ENCODE measurements at regions not wholly inside any gene's neighbourhood (a gene's known extent, or its start where the extent isn't known, plus 50 kb on each side); places are given as distances from the start of the nearest gene placed in this dataset.
"Not testable (repeated sequence)": the region's sequence is repeated elsewhere in the genome, so short reads cannot be mapped to it uniquely, and the experiment has no call there.

- 29 to 36% methylated on average over 4 of the region's 4 CpGs for WGBS, 2 donors
- intact Hi-C loops (cut with DNase I; ENCODE audit: low total_unique reads) = no loop called here
- no peak overlapping the region for H3K4me3 ChIP-seq (ENCODE audit: low read depth, poor library complexity, severe bottlenecking)
- TF ChIP-seq POLR2A (IDR thresholded peaks at IDR 0.05) = no peak
- TF ChIP-seq, protein P1, sequence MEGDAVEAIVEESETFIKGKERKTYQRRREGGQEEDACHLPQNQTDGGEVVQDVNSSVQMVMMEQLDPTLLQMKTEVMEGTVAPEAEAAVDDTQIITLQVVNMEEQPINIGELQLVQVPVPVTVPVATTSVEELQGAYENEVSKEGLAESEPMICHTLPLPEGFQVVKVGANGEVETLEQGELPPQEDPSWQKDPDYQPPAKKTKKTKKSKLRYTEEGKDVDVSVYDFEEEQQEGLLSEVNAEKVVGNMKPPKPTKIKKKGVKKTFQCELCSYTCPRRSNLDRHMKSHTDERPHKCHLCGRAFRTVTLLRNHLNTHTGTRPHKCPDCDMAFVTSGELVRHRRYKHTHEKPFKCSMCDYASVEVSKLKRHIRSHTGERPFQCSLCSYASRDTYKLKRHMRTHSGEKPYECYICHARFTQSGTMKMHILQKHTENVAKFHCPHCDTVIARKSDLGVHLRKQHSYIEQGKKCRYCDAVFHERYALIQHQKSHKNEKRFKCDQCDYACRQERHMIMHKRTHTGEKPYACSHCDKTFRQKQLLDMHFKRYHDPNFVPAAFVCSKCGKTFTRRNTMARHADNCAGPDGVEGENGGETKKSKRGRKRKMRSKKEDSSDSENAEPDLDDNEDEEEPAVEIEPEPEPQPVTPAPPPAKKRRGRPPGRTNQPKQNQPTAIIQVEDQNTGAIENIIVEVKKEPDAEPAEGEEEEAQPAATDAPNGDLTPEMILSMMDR (IDR thresholded peaks at IDR 0.05) = no peak
- no peak for DNase-seq (ENCODE audit: low spot score in 2 of 2)
Observed at GRCh38 chrX:52270453-52271116, 85.9 kb downstream of the MAGED4 start.

DNA sequence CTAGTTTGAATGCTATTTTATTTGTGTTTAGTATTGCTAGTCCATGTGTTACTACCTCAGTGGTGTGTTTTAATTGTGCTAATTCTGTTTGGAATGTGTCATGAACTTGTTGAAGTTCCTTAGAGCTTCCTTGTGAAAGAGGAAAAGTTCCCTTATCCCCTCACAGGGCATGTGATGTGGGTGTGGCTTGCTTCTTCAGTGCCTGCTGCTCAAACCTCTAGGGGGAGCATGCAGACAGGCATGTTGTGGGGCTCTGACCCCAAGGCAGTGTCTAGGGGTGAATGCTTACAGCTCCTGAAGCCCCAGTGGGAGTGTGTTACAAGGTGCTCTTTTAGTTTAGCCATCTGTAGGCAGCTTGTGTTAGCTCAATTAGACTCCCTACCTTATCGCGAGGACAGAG lies 86.5 kb downstream of the MAGED4 start:
- TF ChIP-seq POLR2A (IDR thresholded peaks at IDR 0.05) = no peak
- TF ChIP-seq, protein P1 (IDR thresholded peaks at IDR 0.05) = no peak
- WGBS, 2 donors = 53 to 67% methylated on average over 2 of the region's 2 CpGs
- no peak for DNase-seq (ENCODE audit: low spot score in 2 of 2)
- intact Hi-C loops (cut with DNase I; ENCODE audit: low total_unique reads) = no loop called here
- no peak overlapping the region for H3K4me3 ChIP-seq (ENCODE audit: low read depth, poor library complexity, severe bottlenecking)

- H3K4me3 ChIP-seq (ENCODE audit: low read depth, poor library complexity, severe bottlenecking) = no peak overlapping the region
- TF ChIP-seq, protein P1 (IDR thresholded peaks at IDR 0.05) = no peak
- TF ChIP-seq POLR2A (IDR thresholded peaks at IDR 0.05) = no peak
- 42 to 50% methylated on average over 8 of the region's 8 CpGs for WGBS, 2 donors
- intact Hi-C loops (cut with DNase I; ENCODE audit: low total_unique reads) = no loop called here
- DNase-seq (ENCODE audit: low spot score in 2 of 2) = no peak
Observed at GRCh38 chrX:52277666-52278065, 91.2 kb upstream of the XAGE2 start.

DNA sequence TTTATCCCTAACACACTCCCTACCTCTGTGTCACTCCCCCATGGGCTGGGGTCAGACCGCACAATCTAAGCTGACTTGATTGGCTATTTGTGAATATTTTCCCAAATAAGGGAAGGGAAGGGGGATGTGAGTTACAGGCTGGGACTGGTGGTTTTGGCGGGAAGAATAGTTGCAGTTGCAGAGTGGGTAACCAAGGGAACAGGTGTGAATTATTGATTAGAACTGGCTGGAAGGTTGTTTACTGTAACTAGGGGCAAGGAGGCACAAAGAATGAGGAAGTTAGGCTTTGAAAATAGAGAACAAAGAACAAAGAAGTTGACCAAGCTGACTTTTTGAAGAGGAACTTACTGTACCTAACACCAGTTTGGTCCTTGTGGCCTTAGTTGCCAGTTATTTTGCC lies 88.0 kb upstream of the XAGE2 start:
- intact Hi-C loops (cut with DNase I; ENCODE audit: low total_unique reads) = no loop called here
- TF ChIP-seq, protein P1 (IDR thresholded peaks at IDR 0.05) = no peak
- no peak for TF ChIP-seq POLR2A (IDR thresholded peaks at IDR 0.05)
- WGBS, 2 donors = 66 to 85% methylated on average over 2 of the region's 2 CpGs
- DNase-seq (ENCODE audit: low spot score in 2 of 2) = no peak
- no peak overlapping the region for H3K4me3 ChIP-seq (ENCODE audit: low read depth, poor library complexity, severe bottlenecking)

DNA sequence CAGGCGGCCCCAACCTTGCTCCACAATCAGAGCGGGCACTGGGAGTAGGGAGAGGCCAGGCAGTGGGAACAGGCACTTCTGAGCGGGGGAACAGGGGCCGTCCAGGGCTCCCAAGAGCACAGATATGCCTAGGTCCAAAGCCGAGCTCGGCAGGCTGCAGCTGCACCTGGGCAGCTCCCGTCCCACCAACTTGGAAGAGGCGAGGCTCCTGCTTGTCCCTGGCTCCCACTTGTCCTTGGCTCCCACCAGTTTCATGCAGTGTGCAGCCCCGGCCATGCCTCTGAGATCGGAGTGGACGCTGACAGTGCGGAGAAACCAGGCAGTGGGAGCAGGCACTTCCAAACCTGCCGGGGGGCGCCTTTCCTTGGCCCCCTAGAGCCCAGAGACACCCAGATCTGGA lies 84.0 kb upstream of the XAGE2 start:
- TF ChIP-seq, protein P1 (IDR thresholded peaks at IDR 0.05) = no peak
- no peak for TF ChIP-seq POLR2A (IDR thresholded peaks at IDR 0.05)
- intact Hi-C loops (cut with DNase I; ENCODE audit: low total_unique reads) = no loop called here
- no peak overlapping the region for H3K4me3 ChIP-seq (ENCODE audit: low read depth, poor library complexity, severe bottlenecking)
- DNase-seq (ENCODE audit: low spot score in 2 of 2) = no peak
- WGBS, 2 donors = 84% methylated on average over 14 of the region's 14 CpGs; no CpG with 5 or more reads in 1 of the 2 donors

- H3K4me3 ChIP-seq (ENCODE audit: low read depth, poor library complexity, severe bottlenecking); DNase-seq (ENCODE audit: low spot score in 2 of 2); intact Hi-C loops (cut with DNase I; ENCODE audit: low total_unique reads): not testable (repeated sequence)
- 54 to 56% methylated on average over 1 to 6 of the region's 6 CpGs for WGBS, 2 donors
Observed at GRCh38 chrX:52298968-52299367, 69.9 kb upstream of the XAGE2 start.

- H3K4me3 ChIP-seq (ENCODE audit: low read depth, poor library complexity, severe bottlenecking); DNase-seq (ENCODE audit: low spot score in 2 of 2); intact Hi-C loops (cut with DNase I; ENCODE audit: low total_unique reads): not testable (repeated sequence)
- WGBS, 2 donors = 92 to 94% methylated on average over 1 of the region's 1 CpG
Observed at GRCh38 chrX:52308532-52308931, 60.3 kb upstream of the XAGE2 start.

All from lower leg skin (tissue), 4 donors.